H9 (cell line): ENCODE measurements at regions not wholly inside any gene's neighbourhood (a gene's known extent, or its start where the extent isn't known, plus 50 kb on each side); places are given as distances from the start of the nearest gene placed in this dataset.

Experiments
- DNase-seq: peaks from one replicate; pipeline ENCODE4 v3.0.0-alpha.2; 2017
- H2AFZ ChIP-seq: one replicate; pipeline ENCODE4 v1.6.1; 2013; ENCODE audit warnings: mild to moderate bottlenecking, low read length, control low read depth, moderate library complexity
- H2AK5ac ChIP-seq: 2 replicates; pipeline ENCODE4 v1.6.1; 2013; ENCODE audit warnings: low read length, control low read depth, mixed read lengths; ENCODE audit not compliant: insufficient read length
- H2BK120ac ChIP-seq: one replicate; pipeline ENCODE4 v1.6.1; 2013; ENCODE audit warnings: low read depth, mild to moderate bottlenecking, low read length, control low read depth, inconsistent platforms; ENCODE audit not compliant: poor library complexity, severe bottlenecking
- H2BK12ac ChIP-seq: 2 replicates; pipeline ENCODE4 v1.6.1; 2013; ENCODE audit warnings: low read length, control low read depth, mixed read lengths, low read depth; ENCODE audit not compliant: insufficient read length
- H2BK15ac ChIP-seq: 2 replicates; pipeline ENCODE4 v1.6.1; 2013; ENCODE audit warnings: low read depth, low read length, control low read depth
- H2BK20ac ChIP-seq: one replicate; pipeline ENCODE4 v1.6.1; 2013; ENCODE audit warnings: low read depth, mild to moderate bottlenecking, low read length, control low read depth, inconsistent platforms; ENCODE audit not compliant: poor library complexity, severe bottlenecking
- H2BK5ac ChIP-seq: 2 replicates; pipeline ENCODE4 v1.6.1; 2013; ENCODE audit warnings: low read length, control low read depth, mixed read lengths; ENCODE audit not compliant: insufficient read length
- H3K14ac ChIP-seq: 2 replicates; pipeline ENCODE4 v1.6.1; 2013; ENCODE audit warnings: low read length, control low read depth; ENCODE audit not compliant: insufficient read depth
- H3K18ac ChIP-seq: 2 replicates; pipeline ENCODE4 v1.6.1; 2013; ENCODE audit warnings: low read depth, mild to moderate bottlenecking, mixed read lengths, low read length, control low read depth; ENCODE audit not compliant: insufficient read length
- H3K23ac ChIP-seq: 2 replicates; pipeline ENCODE4 v1.6.1; 2013; ENCODE audit warnings: low read length, control low read depth, mixed read lengths, low read depth; ENCODE audit not compliant: insufficient read length
- H3K23me2 ChIP-seq: 2 replicates; pipeline ENCODE4 v1.6.1; 2013; ENCODE audit warnings: low read depth, mild to moderate bottlenecking, mixed read lengths, low read length, control low read depth; ENCODE audit not compliant: insufficient read length, poor library complexity, severe bottlenecking
- H3K27ac ChIP-seq: 2 replicates; pipeline ENCODE4 v1.5.1; 2013; ENCODE audit warnings: low read length, control low read depth, mixed read lengths, low read depth; ENCODE audit not compliant: insufficient read length
- H3K27me3 ChIP-seq: 2 replicates; pipeline ENCODE4 v1.6.1; 2013; ENCODE audit warnings: low read length, control low read depth, inconsistent platforms; ENCODE audit not compliant: insufficient read depth
- H3K4ac ChIP-seq: 2 replicates; pipeline ENCODE4 v1.6.1; 2013; ENCODE audit warnings: low read depth, mild to moderate bottlenecking, control low read depth, inconsistent platforms, low read length, moderate library complexity
- H3K4me1 ChIP-seq: 2 replicates; pipeline ENCODE4 v1.6.1; 2013; ENCODE audit warnings: low read length, control low read depth, inconsistent platforms; ENCODE audit not compliant: insufficient read depth
- H3K4me2 ChIP-seq: 2 replicates; pipeline ENCODE4 v1.6.1; 2013; ENCODE audit warnings: low read length, control low read depth, mixed read lengths; ENCODE audit not compliant: insufficient read length, insufficient read depth
- H3K56ac ChIP-seq: 2 replicates; pipeline ENCODE4 v1.6.1; 2013; ENCODE audit warnings: low read depth, mild to moderate bottlenecking, mixed read lengths, low read length, control low read depth; ENCODE audit not compliant: insufficient read length
- H3K79me1 ChIP-seq: 2 replicates; pipeline ENCODE4 v1.6.1; 2013; ENCODE audit warnings: low read depth, mild to moderate bottlenecking, moderate library complexity, low read length, control low read depth, inconsistent platforms; ENCODE audit not compliant: insufficient read depth, poor library complexity, severe bottlenecking
- H3K79me2 ChIP-seq: 2 replicates; pipeline ENCODE4 v1.6.1; 2013; ENCODE audit warnings: low read length, control low read depth, inconsistent platforms; ENCODE audit not compliant: insufficient read depth
- H3K9ac ChIP-seq: 2 replicates; pipeline ENCODE4 v1.6.1; 2013; ENCODE audit warnings: low read length, control low read depth, mixed read lengths; ENCODE audit not compliant: insufficient read length; ENCODE audit errors: extremely low read depth
- H3K9me3 ChIP-seq: one replicate; pipeline ENCODE4 v1.6.1; 2013; ENCODE audit warnings: low read depth, low read length, inconsistent platforms; ENCODE audit not compliant: control insufficient read depth
- H3T11ph ChIP-seq: one replicate; pipeline ENCODE4 v1.6.1; 2013; ENCODE audit warnings: mild to moderate bottlenecking, low read length, control low read depth, inconsistent platforms
- H4K20me1 ChIP-seq: one replicate; pipeline ENCODE4 v1.6.1; 2013; ENCODE audit not compliant: control insufficient read depth, insufficient read length, insufficient read depth
- H4K5ac ChIP-seq: 2 replicates; pipeline ENCODE4 v1.6.1; 2013; ENCODE audit warnings: low read depth, mild to moderate bottlenecking, mixed read lengths, low read length, control low read depth; ENCODE audit not compliant: insufficient read length
- H4K8ac ChIP-seq: replicated peaks from 2 replicates; pipeline ENCODE4 v1.6.1; 2013; ENCODE audit warnings: low read length, control low read depth, mixed read lengths, low read depth; ENCODE audit not compliant: insufficient read length
- H4K91ac ChIP-seq: 2 replicates; pipeline ENCODE4 v1.6.1; 2013; ENCODE audit warnings: low read depth, mild to moderate bottlenecking, moderate library complexity, mixed read lengths, low read length, control low read depth; ENCODE audit not compliant: insufficient read length
- H3K27ac Mint-ChIP-seq, 3 experiments: 2 replicates in 2 of 3; 3 replicates in 1 of 3; pipeline ENCODE4 v1.8.0; 2020 to 2021; ENCODE audit warnings: mixed read lengths in 3 of 3, mild to moderate bottlenecking in 1 of 3, moderate library complexity in 1 of 3
- H3K27me3 Mint-ChIP-seq: 2 replicates; pipeline ENCODE4 v1.8.0; 2021; ENCODE audit warnings: low read depth, mild to moderate bottlenecking, moderate library complexity, mixed read lengths
- H3K36me3 Mint-ChIP-seq, 3 experiments: 2 replicates in 2 of 3; 3 replicates in 1 of 3; pipeline ENCODE4 v1.8.0; 2020 to 2021; ENCODE audit warnings: low read depth in 3 of 3, mixed read lengths in 3 of 3; ENCODE audit not compliant: insufficient read depth in 1 of 3
- H3K4me1 Mint-ChIP-seq, 2 experiments: 2 replicates each; pipeline ENCODE4 v1.8.0; 2020; ENCODE audit warnings: mixed read lengths in 2 of 2
- H3K4me3 Mint-ChIP-seq, 2 experiments: 2 replicates in 1 of 2; 3 replicates in 1 of 2; pipeline ENCODE4 v1.8.0; 2020 to 2021; ENCODE audit warnings: mild to moderate bottlenecking in 2 of 2, mixed read lengths in 2 of 2, moderate library complexity in 1 of 2
- H3K9me3 Mint-ChIP-seq, 2 experiments: 2 replicates in 1 of 2; 3 replicates in 1 of 2; pipeline ENCODE4 v1.8.0; 2020; ENCODE audit warnings: mild to moderate bottlenecking in 2 of 2, mixed read lengths in 2 of 2, moderate library complexity in 1 of 2
- CTCF ChIP-seq: fragments of 200-600 bp; sonication (generic); conservative IDR thresholded peaks from 3 replicates; pipeline ENCODE4 v1.8.0; 2021; ENCODE audit warnings: antibody characterized with exemption, mild to moderate bottlenecking
- WGBS: extraction: QIAGEN DNeasy Blood & Tissue Kit; methylation state at CpG from one replicate; pipeline ENCODE4 v1.1.7; 2013; ENCODE audit warnings: missing lambda C conversion rate, low lambda C conversion rate, mixed read lengths; ENCODE audit not compliant: insufficient read length; ENCODE audit errors: extremely low coverage; 5-methylcytosine and 5-hydroxymethylcytosine counted together

- Histone ChIP-seq H3T11ph (no peak overlapping the region), H2AFZ (no peak overlapping the region), H4K5ac (no peak overlapping the region), H3K79me2 (no peaks in the 10 kb centered on the region), H2BK120ac (no peak overlapping the region), H2AK5ac (no peak overlapping the region), H4K91ac (no peak overlapping the region), H2BK20ac (no peak overlapping the region), H3K27me3 (no peaks in the 10 kb centered on the region), H3K56ac (no peak overlapping the region), H3K23me2 (no peaks in the 10 kb centered on the region), H2BK12ac (no peak overlapping the region), H3K9me3 (no peaks in the 10 kb centered on the region), H3K9ac (no peak overlapping the region), H3K18ac (no peak overlapping the region), H2BK5ac (no peak overlapping the region), H4K8ac (no peak overlapping the region), H3K14ac (no peak overlapping the region), H3K79me1 (no peaks in the 10 kb centered on the region), H3K4ac (no peak overlapping the region), H2BK15ac (no peak overlapping the region), H3K4me2 (no peak overlapping the region), H4K20me1 (no peaks in the 10 kb centered on the region), H3K23ac (no peak overlapping the region), H3K27ac (no peak overlapping the region), H3K4me1 (no peaks in the 10 kb centered on the region)
- Mint-ChIP-seq H3K4me1 (peaks cover 0 to 3% of the 10 kb centered on the region in 2 experiments; a peak in 1 of 4 replicates), H3K27ac (no peak overlapping the region), H3K36me3 (no peaks in the 10 kb centered on the region), H3K9me3 (no peaks in the 10 kb centered on the region), H3K27me3 (peaks cover 1% of the 10 kb centered on the region), H3K4me3 (no peak overlapping the region)
- TF ChIP-seq CTCF, result no peak
- WGBS, result no CpG with 5 or more reads among the region's 6 CpGs
- DNase-seq, result no peak
Observed at GRCh38 chr12:93201990-93202389, 175.7 kb upstream of the NUDT4 start.
